HCT116 (cell line): ENCODE measurements at regions not wholly inside any gene's neighbourhood (a gene's known extent, or its start where the extent isn't known, plus 50 kb on each side); places are given as distances from the start of the nearest gene placed in this dataset.

ENCODE experiments used
- ATAC-seq: fragments of 200-7000 bp; cut with Tn5 transposase; 2 replicates; pipeline ENCODE4 v1.9.1; 2020; ENCODE audit warnings: mild to moderate bottlenecking, moderate library complexity
- BruUV-seq: library from RNA; stranded (reverse); fragments of 400-500 nt; replicated peaks from 2 replicates; lab custom pipeline; 2021; lab: Mats Ljungman, UMichigan
- CTCF ChIA-PET: fragments of 300-600 bp; sonication (Branson Sonifier 250); formaldehyde crosslinking; loops from one replicate; lab custom pipeline; 2021; ENCODE audit warnings: antibody characterized with exemption; lab: Charles Lee
- POLR2A ChIA-PET: fragments of 300-600, 350-600 bp; sonication (Branson Sonifier 250); formaldehyde crosslinking; loops from one replicate; lab custom pipeline; 2021; ENCODE audit warnings: antibody characterized with exemption; lab: Charles Lee
- RAD21 ChIA-PET, 2 experiments: fragments of 300-600 bp; sonication (Branson Sonifier 250); formaldehyde crosslinking; loops; one replicate each; lab custom pipeline; 2023; ENCODE audit warnings: low total read pairs in 2 of 2; ENCODE audit not compliant: uncharacterized antibody in 2 of 2, unreplicated experiment in 2 of 2, low non-redundant PET in 1 of 2; lab: Charles Lee
- DNase-seq: peaks from one replicate; pipeline ENCODE4 v3.0.0-alpha.2; 2010; ENCODE audit warnings: low read depth, low spot score
- H2AFZ ChIP-seq: fragments of 200-600 bp; shearing (Covaris generic), sonication (generic); 2 replicates; pipeline ENCODE4 v1.6.1; 2017; ENCODE audit warnings: low read depth, mixed run types, mixed read lengths, antibody characterized with exemption, low read length; ENCODE audit not compliant: poor library complexity, severe bottlenecking
- H3K27ac ChIP-seq: 2 replicates; pipeline ENCODE4 v1.5.1; 2012; ENCODE audit warnings: low read depth, low read length
- H3K27me3 ChIP-seq: fragments of 200-600 bp; sonication (generic); 2 replicates; pipeline ENCODE4 v1.6.1; 2016; ENCODE audit warnings: mixed run types, low read length, mixed read lengths; ENCODE audit not compliant: insufficient read depth
- H3K36me3 ChIP-seq, 2 experiments: fragments of 200-500 bp in 1 of 2; fragments of 200-600 bp in 1 of 2; sonication (Bioruptor generic) in 1 of 2; sonication (generic) in 1 of 2; 2 replicates each; pipeline versions ENCODE4 v1.5.1 to v1.6.1; 2014 to 2016; ENCODE audit warnings: low read length in 2 of 2, inconsistent platforms in 1 of 2, mixed read lengths in 1 of 2, mixed run types in 1 of 2; ENCODE audit not compliant: insufficient read depth in 2 of 2, control insufficient read depth in 1 of 2
- H3K4me1 ChIP-seq, 2 experiments: fragments of 200-600 bp in 1 of 2; sonication (generic) in 1 of 2; 2 replicates each; pipeline versions ENCODE4 v1.5.1 to v1.6.1; 2012 to 2017; ENCODE audit warnings: low read length in 2 of 2, inconsistent platforms in 1 of 2, mild to moderate bottlenecking in 1 of 2, mixed read lengths in 1 of 2, mixed run types in 1 of 2, moderate library complexity in 1 of 2; ENCODE audit not compliant: insufficient read depth in 2 of 2, control insufficient read depth in 1 of 2
- H3K4me2 ChIP-seq: fragments of 200-600 bp; sonication (generic); 2 replicates; pipeline ENCODE4 v1.6.1; 2017; ENCODE audit warnings: mixed run types, low read length, mixed read lengths
- H3K4me3 ChIP-seq, 2 experiments: fragments of 200-600 bp in 1 of 2; sonication (generic) in 1 of 2; replicated peaks in 1 of 2; 2 replicates each; pipeline ENCODE4 v1.5.1; 2011 to 2016; ENCODE audit warnings: low read length in 2 of 2, control low read depth in 1 of 2, low read depth in 1 of 2, mild to moderate bottlenecking in 1 of 2, mixed read lengths in 1 of 2, mixed run types in 1 of 2
- H3K79me2 ChIP-seq: fragments of 200-600 bp; sonication (generic); 2 replicates; pipeline ENCODE4 v1.6.1; 2017; ENCODE audit warnings: mild to moderate bottlenecking, mixed run types, low read length, moderate library complexity, mixed read lengths; ENCODE audit not compliant: insufficient read depth
- H3K9ac ChIP-seq: fragments of 200-600 bp; sonication (generic); 2 replicates; pipeline ENCODE4 v1.6.1; 2016; ENCODE audit warnings: low read length, mixed read lengths
- H3K9me2 ChIP-seq: fragments of 200-600 bp; sonication (generic), shearing (Covaris generic); 2 replicates; pipeline ENCODE4 v1.6.1; 2017; ENCODE audit warnings: mixed run types, mild to moderate bottlenecking, moderate library complexity; ENCODE audit not compliant: insufficient read depth
- H3K9me3 ChIP-seq, 2 experiments: fragments of 200-500 bp in 1 of 2; fragments of 200-600 bp in 1 of 2; sonication (Bioruptor generic) in 1 of 2; sonication (generic) in 1 of 2; 2 replicates each; pipeline ENCODE4 v1.6.1; 2014 to 2017; ENCODE audit warnings: low read length in 2 of 2, mixed read lengths in 2 of 2, inconsistent platforms in 1 of 2, low read depth in 1 of 2, mild to moderate bottlenecking in 1 of 2, mixed run types in 1 of 2, moderate library complexity in 1 of 2; ENCODE audit not compliant: control insufficient read depth in 1 of 2, insufficient read depth in 1 of 2
- H4K20me1 ChIP-seq: fragments of 200-600 bp; sonication (generic), shearing (Covaris generic); 2 replicates; pipeline ENCODE4 v1.6.1; 2017; ENCODE audit warnings: mixed run types, mild to moderate bottlenecking, moderate library complexity; ENCODE audit not compliant: insufficient read depth
- CBX3 ChIP-seq: IDR thresholded peaks from 2 replicates; pipeline ENCODE4 v1.6.1; 2012; ENCODE audit warnings: low read depth
- CEBPB ChIP-seq: IDR thresholded peaks from 2 replicates; pipeline ENCODE4 v1.6.1; 2012; ENCODE audit warnings: low read depth
- ELF1 ChIP-seq: IDR thresholded peaks from 2 replicates; pipeline ENCODE4 v1.6.1; 2012; ENCODE audit warnings: low read depth, borderline replicate concordance
- EZH2phosphoT487 ChIP-seq: fragments of 200-600 bp; IDR thresholded peaks from 2 replicates; pipeline ENCODE4 v1.6.1; 2018; ENCODE audit warnings: antibody characterized with exemption, borderline replicate concordance
- JUND ChIP-seq: IDR thresholded peaks from 2 replicates; pipeline ENCODE4 v1.6.1; 2012
- POLR2AphosphoS5 ChIP-seq: IDR thresholded peaks from 2 replicates; pipeline ENCODE4 v1.6.1; 2011; ENCODE audit warnings: mild to moderate bottlenecking, low read depth, low read length, moderate library complexity
- RAD21 ChIP-seq: IDR thresholded peaks from 2 replicates; pipeline ENCODE4 v1.6.1; 2012; ENCODE audit warnings: low read depth, mild to moderate bottlenecking
- ZNF274 ChIP-seq: fragments of 200-500 bp; sonication (Bioruptor generic); IDR thresholded peaks from 2 replicates; pipeline ENCODE4 v1.6.1; 2014; ENCODE audit warnings: mild to moderate bottlenecking, low read depth, low read length, inconsistent platforms
- intact Hi-C: fragments of 100-400 bp; cut with micrococcal nuclease; formaldehyde crosslinking; loops from 2 replicates; pipeline ENCODE4 v1.10.0; 2022
- TF ChIP-seq, protein P1 (sequence below): IDR thresholded peaks from 2 replicates; pipeline ENCODE4 v1.6.1; 2012
- TF ChIP-seq, protein P2 (sequence below): IDR thresholded peaks from 2 replicates; pipeline ENCODE4 v1.6.1; 2011; ENCODE audit warnings: mild to moderate bottlenecking, low read length, moderate library complexity; ENCODE audit not compliant: insufficient replicate concordance; ENCODE audit errors: extremely low read depth

DNA sequence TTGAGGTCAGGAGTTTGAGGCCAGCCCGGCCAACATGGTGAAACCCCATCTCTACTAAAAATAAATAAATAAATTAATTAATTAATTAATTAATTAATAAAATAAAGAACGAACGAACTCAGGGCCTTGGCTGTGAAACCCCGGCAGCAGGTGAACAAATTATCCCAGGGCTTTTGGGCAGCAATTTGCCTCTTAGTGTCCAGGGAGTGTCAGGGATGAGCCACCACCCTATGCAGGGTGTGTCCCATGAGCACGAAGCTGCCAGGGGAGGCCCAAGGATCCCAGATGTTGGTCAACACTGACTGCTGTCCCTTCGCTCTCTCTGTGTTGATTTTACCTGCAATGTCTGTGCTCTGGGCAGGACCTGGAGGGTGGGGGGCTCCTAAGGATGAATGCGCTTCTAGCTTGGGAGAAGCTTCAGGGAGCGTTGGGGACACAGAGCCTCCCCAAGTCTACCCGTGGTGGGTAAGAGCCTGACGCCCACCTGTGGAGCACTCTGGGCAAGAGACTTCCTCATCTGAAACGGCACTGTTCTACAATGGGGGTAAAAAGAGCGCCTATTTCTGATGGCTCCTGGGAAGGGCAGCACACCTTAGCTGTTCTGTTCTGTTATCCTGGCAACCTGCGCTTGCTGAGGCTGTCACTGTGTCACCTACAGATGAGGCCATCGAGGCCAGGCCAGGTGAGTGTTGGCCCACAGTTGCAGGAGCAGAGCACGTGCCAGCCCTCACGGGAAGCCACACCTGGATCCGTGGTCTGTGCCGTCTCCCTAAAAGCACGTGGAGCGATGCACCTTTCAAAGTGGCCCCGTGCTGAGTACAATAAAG is 125.5 kb upstream of the CDH4 start:
- no peak overlapping the region for H2AFZ ChIP-seq
- RAD21 ChIA-PET = no interaction called here
- no TSS peak for BruUV-seq
- no peaks in the 10 kb centered on the region for H3K9me2 ChIP-seq
- H3K36me3 ChIP-seq = no peaks in the 10 kb centered on the region
- H3K9me3 ChIP-seq = peaks cover 7 to 17% of the 10 kb centered on the region in 2 experiments; a peak in 2 of 4 replicates
- no peaks in the 10 kb centered on the region for H3K79me2 ChIP-seq
- H3K4me2 ChIP-seq = no peak overlapping the region
- no peak for TF ChIP-seq RAD21
- TF ChIP-seq, protein P1, sequence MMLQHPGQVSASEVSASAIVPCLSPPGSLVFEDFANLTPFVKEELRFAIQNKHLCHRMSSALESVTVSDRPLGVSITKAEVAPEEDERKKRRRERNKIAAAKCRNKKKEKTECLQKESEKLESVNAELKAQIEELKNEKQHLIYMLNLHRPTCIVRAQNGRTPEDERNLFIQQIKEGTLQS = no peak
- TF ChIP-seq JUND = no peak
- TF ChIP-seq ZNF274 = no peak
- TF ChIP-seq CBX3 = no peak
- no peak for TF ChIP-seq POLR2AphosphoS5
- no peak for TF ChIP-seq CEBPB
- no peak for TF ChIP-seq EZH2phosphoT487
- TF ChIP-seq ELF1 = no peak
- TF ChIP-seq, protein P2, sequence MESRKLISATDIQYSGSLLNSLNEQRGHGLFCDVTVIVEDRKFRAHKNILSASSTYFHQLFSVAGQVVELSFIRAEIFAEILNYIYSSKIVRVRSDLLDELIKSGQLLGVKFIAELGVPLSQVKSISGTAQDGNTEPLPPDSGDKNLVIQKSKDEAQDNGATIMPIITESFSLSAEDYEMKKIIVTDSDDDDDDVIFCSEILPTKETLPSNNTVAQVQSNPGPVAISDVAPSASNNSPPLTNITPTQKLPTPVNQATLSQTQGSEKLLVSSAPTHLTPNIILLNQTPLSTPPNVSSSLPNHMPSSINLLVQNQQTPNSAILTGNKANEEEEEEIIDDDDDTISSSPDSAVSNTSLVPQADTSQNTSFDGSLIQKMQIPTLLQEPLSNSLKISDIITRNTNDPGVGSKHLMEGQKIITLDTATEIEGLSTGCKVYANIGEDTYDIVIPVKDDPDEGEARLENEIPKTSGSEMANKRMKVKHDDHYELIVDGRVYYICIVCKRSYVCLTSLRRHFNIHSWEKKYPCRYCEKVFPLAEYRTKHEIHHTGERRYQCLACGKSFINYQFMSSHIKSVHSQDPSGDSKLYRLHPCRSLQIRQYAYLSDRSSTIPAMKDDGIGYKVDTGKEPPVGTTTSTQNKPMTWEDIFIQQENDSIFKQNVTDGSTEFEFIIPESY = no peak
- DNase-seq = no peak
- intact Hi-C loops = no loop called here
- no peaks in the 10 kb centered on the region for H4K20me1 ChIP-seq
- CTCF ChIA-PET = no interaction called here
- no peak overlapping the region for H3K4me3 ChIP-seq
- H3K27ac ChIP-seq = no peak overlapping the region
- POLR2A ChIA-PET = no interaction called here
- H3K4me1 ChIP-seq = no peaks in the 10 kb centered on the region
- ATAC-seq = no peak
- H3K9ac ChIP-seq = no peak overlapping the region
- no peaks in the 10 kb centered on the region for H3K27me3 ChIP-seq
